Peyer's patch (tissue), 4 donors: ENCODE measurements at regions not wholly inside any gene's neighbourhood (a gene's known extent, or its start where the extent isn't known, plus 50 kb on each side); places are given as distances from the start of the nearest gene placed in this dataset.
"Not testable (repeated sequence)": the region's sequence is repeated elsewhere in the genome, so short reads cannot be mapped to it uniquely, and the experiment has no call there.

Source experiments
- DNase-seq, 3 donors: peaks; one replicate each; pipeline ENCODE4 v3.0.0-alpha.2; 2017 to 2019
- H3K27ac ChIP-seq, 4 donors: fragments of 200-600 bp; sonication (generic); one replicate each; pipeline ENCODE4 v1.5.1; 2016 to 2019
- H3K27me3 ChIP-seq, 2 donors: fragments of 200-600 bp; sonication (generic); one replicate each; pipeline ENCODE4 v1.5.1; 2019
- H3K36me3 ChIP-seq, 3 donors: fragments of 200-600 bp; sonication (generic); one replicate each; pipeline ENCODE4 v1.5.1; 2016 to 2019
- H3K4me1 ChIP-seq, 4 donors: fragments of 200-600 bp; sonication (generic); one replicate each; pipeline ENCODE4 v1.5.1; 2016 to 2019
- H3K4me3 ChIP-seq, 4 donors: fragments of 200-600 bp; sonication (generic); 1 replicate in 3 of 4; 2 replicates in 1 of 4; pipeline ENCODE4 v1.5.1; 2016 to 2019; ENCODE audit warnings: mild to moderate bottlenecking in 1 of 4
- H3K9me3 ChIP-seq, 4 donors: fragments of 200-600 bp; sonication (generic); one replicate each; pipeline ENCODE4 v1.5.1; 2016 to 2019; ENCODE audit warnings: mild to moderate bottlenecking in 1 of 4

- not testable (repeated sequence) for H3K27me3 ChIP-seq, H3K4me1 ChIP-seq, H3K36me3 ChIP-seq, H3K9me3 ChIP-seq, H3K27ac ChIP-seq, H3K4me3 ChIP-seq, DNase-seq
Observed at GRCh38 chr15:21357056-21357455, 83.2 kb downstream of the POTEB3 start.

GRCh38 chr15:21355944-21356343 is 84.4 kb downstream of the POTEB3 start:
- not testable (repeated sequence) for H3K4me1 ChIP-seq, DNase-seq, H3K9me3 ChIP-seq, H3K27me3 ChIP-seq, H3K36me3 ChIP-seq, H3K4me3 ChIP-seq, H3K27ac ChIP-seq

- H3K9me3 ChIP-seq, result not testable (repeated sequence)
Observed at GRCh38 chr15:21354597-21354996, 85.7 kb downstream of the POTEB3 start.

GRCh38 chr15:21352670-21353318 is 87.5 kb downstream of the POTEB3 start:
- H3K27me3 ChIP-seq, result not testable (repeated sequence)

More at GRCh38 chr15:21354597-21354996, 85.7 kb downstream of the POTEB3 start:
- not testable (repeated sequence) for H3K4me3 ChIP-seq, H3K27ac ChIP-seq, DNase-seq, H3K27me3 ChIP-seq, H3K36me3 ChIP-seq, H3K4me1 ChIP-seq

GRCh38 chr15:21344960-21345359 is 95.3 kb downstream of the POTEB3 start:
- not testable (repeated sequence) for DNase-seq, H3K27ac ChIP-seq, H3K27me3 ChIP-seq, H3K4me1 ChIP-seq, H3K9me3 ChIP-seq, H3K4me3 ChIP-seq, H3K36me3 ChIP-seq

More at GRCh38 chr15:21352670-21353318, 87.5 kb downstream of the POTEB3 start:
- DNase-seq, H3K27ac ChIP-seq, H3K36me3 ChIP-seq, H3K9me3 ChIP-seq, H3K4me1 ChIP-seq, H3K4me3 ChIP-seq: not testable (repeated sequence)

GRCh38 chr15:21344500-21344899 is 95.8 kb downstream of the POTEB3 start:
- not testable (repeated sequence) for H3K27me3 ChIP-seq, H3K36me3 ChIP-seq, H3K4me1 ChIP-seq, H3K27ac ChIP-seq, H3K4me3 ChIP-seq, H3K9me3 ChIP-seq, DNase-seq

- H3K27me3 ChIP-seq, H3K27ac ChIP-seq: not testable (repeated sequence)
Observed at GRCh38 chr15:21337028-21337427, 103.3 kb downstream of the POTEB3 start.

GRCh38 chr15:21324720-21325460 is 115.4 kb downstream of the POTEB3 start:
- not testable (repeated sequence) for H3K27ac ChIP-seq, DNase-seq, H3K4me1 ChIP-seq, H3K4me3 ChIP-seq, H3K36me3 ChIP-seq, H3K9me3 ChIP-seq, H3K27me3 ChIP-seq

More at GRCh38 chr15:21337028-21337427, 103.3 kb downstream of the POTEB3 start:
- not testable (repeated sequence) for H3K36me3 ChIP-seq, H3K4me3 ChIP-seq, H3K4me1 ChIP-seq, H3K9me3 ChIP-seq, DNase-seq

GRCh38 chr15:21284353-21284752 is 155.9 kb downstream of the POTEB3 start:
- H3K4me3 ChIP-seq, H3K9me3 ChIP-seq, H3K27ac ChIP-seq, H3K4me1 ChIP-seq, H3K36me3 ChIP-seq, H3K27me3 ChIP-seq, DNase-seq: not testable (repeated sequence)

GRCh38 chr15:21283210-21283609 is 157.1 kb downstream of the POTEB3 start:
- H3K27ac ChIP-seq, H3K27me3 ChIP-seq, DNase-seq, H3K36me3 ChIP-seq, H3K9me3 ChIP-seq, H3K4me3 ChIP-seq, H3K4me1 ChIP-seq: not testable (repeated sequence)

- H3K27me3 ChIP-seq, H3K27ac ChIP-seq: not testable (repeated sequence)
Observed at GRCh38 chr15:21280272-21280671, 160.0 kb downstream of the POTEB3 start.

GRCh38 chr15:21272176-21272982 is 167.9 kb downstream of the POTEB3 start:
- not testable (repeated sequence) for DNase-seq

More at GRCh38 chr15:21280272-21280671, 160.0 kb downstream of the POTEB3 start:
- H3K9me3 ChIP-seq, H3K36me3 ChIP-seq, DNase-seq, H3K4me3 ChIP-seq, H3K4me1 ChIP-seq: not testable (repeated sequence)

More at GRCh38 chr15:21272176-21272982, 167.9 kb downstream of the POTEB3 start:
- H3K27ac ChIP-seq, H3K4me3 ChIP-seq, H3K36me3 ChIP-seq, H3K9me3 ChIP-seq, H3K27me3 ChIP-seq, H3K4me1 ChIP-seq: not testable (repeated sequence)
